Uterus (tissue), 2 donors: ENCODE measurements at regions not wholly inside any gene's neighbourhood (a gene's known extent, or its start where the extent isn't known, plus 50 kb on each side); places are given as distances from the start of the nearest gene placed in this dataset.

ENCODE experiments used
- POLR2A ChIP-seq, 2 donors: fragments of 450-650 bp; IDR thresholded peaks; one replicate each; pipeline ENCODE4 v1.6.1; 2016; ENCODE audit warnings: antibody characterized with exemption in 2 of 2, mild to moderate bottlenecking in 1 of 2, moderate library complexity in 1 of 2
- TF ChIP-seq, protein P1 (sequence below), 4 experiments: fragments of 200-600 bp in 2 of 4; fragments of 450-650 bp in 2 of 4; sonication (generic) in 2 of 4; IDR thresholded peaks; one replicate each; pipeline ENCODE4 v1.5.1; 2016 to 2019; ENCODE audit warnings: antibody characterized with exemption in 4 of 4, mild to moderate bottlenecking in 2 of 4, moderate library complexity in 1 of 4

- TF ChIP-seq, protein P1, sequence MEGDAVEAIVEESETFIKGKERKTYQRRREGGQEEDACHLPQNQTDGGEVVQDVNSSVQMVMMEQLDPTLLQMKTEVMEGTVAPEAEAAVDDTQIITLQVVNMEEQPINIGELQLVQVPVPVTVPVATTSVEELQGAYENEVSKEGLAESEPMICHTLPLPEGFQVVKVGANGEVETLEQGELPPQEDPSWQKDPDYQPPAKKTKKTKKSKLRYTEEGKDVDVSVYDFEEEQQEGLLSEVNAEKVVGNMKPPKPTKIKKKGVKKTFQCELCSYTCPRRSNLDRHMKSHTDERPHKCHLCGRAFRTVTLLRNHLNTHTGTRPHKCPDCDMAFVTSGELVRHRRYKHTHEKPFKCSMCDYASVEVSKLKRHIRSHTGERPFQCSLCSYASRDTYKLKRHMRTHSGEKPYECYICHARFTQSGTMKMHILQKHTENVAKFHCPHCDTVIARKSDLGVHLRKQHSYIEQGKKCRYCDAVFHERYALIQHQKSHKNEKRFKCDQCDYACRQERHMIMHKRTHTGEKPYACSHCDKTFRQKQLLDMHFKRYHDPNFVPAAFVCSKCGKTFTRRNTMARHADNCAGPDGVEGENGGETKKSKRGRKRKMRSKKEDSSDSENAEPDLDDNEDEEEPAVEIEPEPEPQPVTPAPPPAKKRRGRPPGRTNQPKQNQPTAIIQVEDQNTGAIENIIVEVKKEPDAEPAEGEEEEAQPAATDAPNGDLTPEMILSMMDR (IDR thresholded peaks at IDR 0.05), result no peak
- TF ChIP-seq POLR2A (IDR thresholded peaks at IDR 0.05), result no peak
These were observed 187.2 kb downstream of the REEP3 start for GRCh38 chr10:63708421-63708820.
